ENCODE measurements at regions not wholly inside any gene's neighbourhood (a gene's known extent, or its start where the extent isn't known, plus 50 kb on each side); places are given as distances from the start of the nearest gene placed in this dataset.

- H3K36me3 Mint-ChIP-seq (ENCODE audit: low read depth, unreplicated experiment): no peaks in the 10 kb centered on the region
- H3K9me3 Mint-ChIP-seq (ENCODE audit: unreplicated experiment): no peaks in the 10 kb centered on the region
- H3K4me1 Mint-ChIP-seq (ENCODE audit: unreplicated experiment): peaks cover 14% of the 10 kb centered on the region
- no peaks in the 10 kb centered on the region for H3K27me3 Mint-ChIP-seq (ENCODE audit: unreplicated experiment)
- no peak for TF ChIP-seq CTCF (IDR thresholded peaks at IDR 0.05; ENCODE audit: unreplicated experiment)
- no peak overlapping the region for H3K4me3 Mint-ChIP-seq (ENCODE audit: unreplicated experiment)
- no peak overlapping the region for H3K27ac Mint-ChIP-seq (ENCODE audit: unreplicated experiment)
- no peak for DNase-seq (ENCODE audit: low spot score)
These were observed 242.2 kb downstream of the GATA3 start for GRCh38 chr10:8296734-8297101.

- DNase-seq (ENCODE audit: low spot score): no peak
- no peak for TF ChIP-seq CTCF (IDR thresholded peaks at IDR 0.05; ENCODE audit: unreplicated experiment)
- no peaks in the 10 kb centered on the region for H3K9me3 Mint-ChIP-seq (ENCODE audit: unreplicated experiment)
- no peaks in the 10 kb centered on the region for H3K36me3 Mint-ChIP-seq (ENCODE audit: low read depth, unreplicated experiment)
- no peak overlapping the region for H3K4me3 Mint-ChIP-seq (ENCODE audit: unreplicated experiment)
- no peaks in the 10 kb centered on the region for H3K27me3 Mint-ChIP-seq (ENCODE audit: unreplicated experiment)
- peaks cover 14% of the 10 kb centered on the region for H3K4me1 Mint-ChIP-seq (ENCODE audit: unreplicated experiment)
- H3K27ac Mint-ChIP-seq (ENCODE audit: unreplicated experiment): no peak overlapping the region
These were observed 242.6 kb downstream of the GATA3 start for GRCh38 chr10:8297107-8297506.

GRCh38 chr10:8297959-8298358 is 243.5 kb downstream of the GATA3 start:
- DNase-seq (ENCODE audit: low spot score): no peak
- Mint-ChIP-seq H3K4me1 (ENCODE audit: unreplicated experiment) (peaks cover 14% of the 10 kb centered on the region), H3K4me3 (ENCODE audit: unreplicated experiment) (no peak overlapping the region), H3K27me3 (ENCODE audit: unreplicated experiment) (no peaks in the 10 kb centered on the region), H3K9me3 (ENCODE audit: unreplicated experiment) (no peaks in the 10 kb centered on the region), H3K36me3 (ENCODE audit: low read depth, unreplicated experiment) (no peaks in the 10 kb centered on the region), H3K27ac (ENCODE audit: unreplicated experiment) (no peak overlapping the region)
- TF ChIP-seq CTCF (IDR thresholded peaks at IDR 0.05; ENCODE audit: unreplicated experiment): no peak

GRCh38 chr10:8298896-8299570 is 244.5 kb downstream of the GATA3 start:
- TF ChIP-seq CTCF (IDR thresholded peaks at IDR 0.05; ENCODE audit: unreplicated experiment): no peak
- no peak for DNase-seq (ENCODE audit: low spot score)
- Mint-ChIP-seq H3K27ac (ENCODE audit: unreplicated experiment) (no peak overlapping the region), H3K36me3 (ENCODE audit: low read depth, unreplicated experiment) (no peaks in the 10 kb centered on the region), H3K9me3 (ENCODE audit: unreplicated experiment) (no peaks in the 10 kb centered on the region), H3K4me1 (ENCODE audit: unreplicated experiment) (peaks cover 14% of the 10 kb centered on the region), H3K27me3 (ENCODE audit: unreplicated experiment) (no peaks in the 10 kb centered on the region), H3K4me3 (ENCODE audit: unreplicated experiment) (no peak overlapping the region)

GRCh38 chr10:8300925-8301324 is 246.4 kb downstream of the GATA3 start:
- DNase-seq (ENCODE audit: low spot score): no peak
- Mint-ChIP-seq H3K27ac (ENCODE audit: unreplicated experiment) (no peak overlapping the region), H3K27me3 (ENCODE audit: unreplicated experiment) (no peaks in the 10 kb centered on the region), H3K4me3 (ENCODE audit: unreplicated experiment) (no peak overlapping the region), H3K9me3 (ENCODE audit: unreplicated experiment) (no peaks in the 10 kb centered on the region), H3K4me1 (ENCODE audit: unreplicated experiment) (peaks cover 14% of the 10 kb centered on the region), H3K36me3 (ENCODE audit: low read depth, unreplicated experiment) (no peaks in the 10 kb centered on the region)
- no peak for TF ChIP-seq CTCF (IDR thresholded peaks at IDR 0.05; ENCODE audit: unreplicated experiment)
